Prostate gland (tissue), 2 donors: ENCODE measurements at regions not wholly inside any gene's neighbourhood (a gene's known extent, or its start where the extent isn't known, plus 50 kb on each side); places are given as distances from the start of the nearest gene placed in this dataset.

ENCODE experiments used
- POLR2A ChIP-seq: fragments of 450-650 bp; IDR thresholded peaks from one replicate; pipeline ENCODE4 v1.6.1; 2016; ENCODE audit warnings: antibody characterized with exemption, mild to moderate bottlenecking
- TF ChIP-seq, protein P1 (sequence below), 4 experiments: fragments of 200-600 bp in 2 of 4; fragments of 450-650 bp in 2 of 4; sonication (generic) in 2 of 4; IDR thresholded peaks; 1 replicate in 3 of 4; 2 replicates in 1 of 4; pipeline ENCODE4 v1.5.1; 2016 to 2019; ENCODE audit warnings: antibody characterized with exemption in 4 of 4, mild to moderate bottlenecking in 2 of 4, moderate library complexity in 2 of 4

DNA sequence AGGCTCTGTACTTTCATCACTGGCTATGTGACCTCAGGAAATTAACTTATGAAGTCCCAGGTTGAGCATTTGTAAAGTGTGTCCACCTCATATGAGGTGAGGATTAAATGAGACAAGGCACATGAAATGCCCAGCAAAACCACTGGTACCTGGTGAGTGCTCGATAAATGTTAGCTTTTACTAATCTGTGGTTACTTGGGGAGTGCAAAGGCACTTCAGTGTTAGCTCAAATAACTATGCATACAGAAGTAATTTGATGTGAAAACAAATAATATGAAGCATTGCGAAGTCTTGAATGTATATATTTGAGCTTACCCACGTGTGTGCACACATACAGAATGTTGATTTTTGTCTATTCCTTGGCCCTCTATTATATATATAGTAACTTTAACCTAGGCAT, 186.3 kb upstream of the TLL1 start:
- TF ChIP-seq, protein P1, sequence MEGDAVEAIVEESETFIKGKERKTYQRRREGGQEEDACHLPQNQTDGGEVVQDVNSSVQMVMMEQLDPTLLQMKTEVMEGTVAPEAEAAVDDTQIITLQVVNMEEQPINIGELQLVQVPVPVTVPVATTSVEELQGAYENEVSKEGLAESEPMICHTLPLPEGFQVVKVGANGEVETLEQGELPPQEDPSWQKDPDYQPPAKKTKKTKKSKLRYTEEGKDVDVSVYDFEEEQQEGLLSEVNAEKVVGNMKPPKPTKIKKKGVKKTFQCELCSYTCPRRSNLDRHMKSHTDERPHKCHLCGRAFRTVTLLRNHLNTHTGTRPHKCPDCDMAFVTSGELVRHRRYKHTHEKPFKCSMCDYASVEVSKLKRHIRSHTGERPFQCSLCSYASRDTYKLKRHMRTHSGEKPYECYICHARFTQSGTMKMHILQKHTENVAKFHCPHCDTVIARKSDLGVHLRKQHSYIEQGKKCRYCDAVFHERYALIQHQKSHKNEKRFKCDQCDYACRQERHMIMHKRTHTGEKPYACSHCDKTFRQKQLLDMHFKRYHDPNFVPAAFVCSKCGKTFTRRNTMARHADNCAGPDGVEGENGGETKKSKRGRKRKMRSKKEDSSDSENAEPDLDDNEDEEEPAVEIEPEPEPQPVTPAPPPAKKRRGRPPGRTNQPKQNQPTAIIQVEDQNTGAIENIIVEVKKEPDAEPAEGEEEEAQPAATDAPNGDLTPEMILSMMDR (IDR thresholded peaks at IDR 0.05), result no peak
- no peak for TF ChIP-seq POLR2A
